ENCODE measurements at regions not wholly inside any gene's neighbourhood (a gene's known extent, or its start where the extent isn't known, plus 50 kb on each side); places are given as distances from the start of the nearest gene placed in this dataset.

DNA sequence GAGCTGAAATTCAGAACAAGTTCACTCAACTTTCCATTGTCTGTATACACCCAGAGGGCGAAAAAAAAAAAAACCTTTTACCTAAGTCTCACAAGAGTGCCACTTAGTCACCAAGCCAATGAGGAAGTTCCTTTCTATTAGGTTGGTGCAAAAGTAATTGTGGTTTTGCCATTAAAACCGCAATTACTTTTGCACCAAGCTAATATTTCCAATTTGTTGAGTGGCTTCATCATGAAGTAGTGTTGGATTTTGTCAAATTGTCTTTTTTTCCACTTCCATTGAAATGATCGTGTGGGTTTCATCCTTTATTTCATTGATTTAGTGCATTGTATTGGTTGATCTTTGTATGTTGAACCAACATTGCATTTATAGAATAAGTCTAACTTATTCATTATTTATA is 253.9 kb downstream of the ZIC4 start:
- TF ChIP-seq ZNF274 (IDR thresholded peaks at IDR 0.05; ENCODE audit: insufficient read depth, insufficient read length) (no peak), CREB1 (IDR thresholded peaks at IDR 0.05; ENCODE audit: low read depth) (no peak), POLR2A (IDR thresholded peaks at IDR 0.05; ENCODE audit: low read depth, low read length) (no peak), BHLHE40 (IDR thresholded peaks at IDR 0.05; ENCODE audit: borderline replicate concordance in 1 of 2, low read depth in 2 of 2, low read length in 1 of 2) (no peak), SIN3A (IDR thresholded peaks at IDR 0.05; ENCODE audit: low read depth, low read length) (no peak), RBBP5 (conservative IDR thresholded peaks at IDR 0.05) (no peak), YY1 (IDR thresholded peaks at IDR 0.05; ENCODE audit: low read depth, low read length) (no peak), TARDBP (IDR thresholded peaks at IDR 0.05; ENCODE audit: borderline replicate concordance) (no peak), JUND (IDR thresholded peaks at IDR 0.05; ENCODE audit: low read depth, low read length) (no peak), BACH1 (IDR thresholded peaks at IDR 0.05; ENCODE audit: borderline replicate concordance) (no peak), FOXM1 (IDR thresholded peaks at IDR 0.05; ENCODE audit: low read depth, low read length) (no peak)
- TF ChIP-seq, protein P1, sequence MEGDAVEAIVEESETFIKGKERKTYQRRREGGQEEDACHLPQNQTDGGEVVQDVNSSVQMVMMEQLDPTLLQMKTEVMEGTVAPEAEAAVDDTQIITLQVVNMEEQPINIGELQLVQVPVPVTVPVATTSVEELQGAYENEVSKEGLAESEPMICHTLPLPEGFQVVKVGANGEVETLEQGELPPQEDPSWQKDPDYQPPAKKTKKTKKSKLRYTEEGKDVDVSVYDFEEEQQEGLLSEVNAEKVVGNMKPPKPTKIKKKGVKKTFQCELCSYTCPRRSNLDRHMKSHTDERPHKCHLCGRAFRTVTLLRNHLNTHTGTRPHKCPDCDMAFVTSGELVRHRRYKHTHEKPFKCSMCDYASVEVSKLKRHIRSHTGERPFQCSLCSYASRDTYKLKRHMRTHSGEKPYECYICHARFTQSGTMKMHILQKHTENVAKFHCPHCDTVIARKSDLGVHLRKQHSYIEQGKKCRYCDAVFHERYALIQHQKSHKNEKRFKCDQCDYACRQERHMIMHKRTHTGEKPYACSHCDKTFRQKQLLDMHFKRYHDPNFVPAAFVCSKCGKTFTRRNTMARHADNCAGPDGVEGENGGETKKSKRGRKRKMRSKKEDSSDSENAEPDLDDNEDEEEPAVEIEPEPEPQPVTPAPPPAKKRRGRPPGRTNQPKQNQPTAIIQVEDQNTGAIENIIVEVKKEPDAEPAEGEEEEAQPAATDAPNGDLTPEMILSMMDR (IDR thresholded peaks at IDR 0.05 in 2 of 3, conservative IDR thresholded peaks at IDR 0.05 in 1 of 3; ENCODE audit: control insufficient read depth in 2 of 3, extremely low read depth in 1 of 3, insufficient read depth in 1 of 3, low read depth in 3 of 3, low read length in 3 of 3) = no peak
- TF ChIP-seq, protein P2, sequence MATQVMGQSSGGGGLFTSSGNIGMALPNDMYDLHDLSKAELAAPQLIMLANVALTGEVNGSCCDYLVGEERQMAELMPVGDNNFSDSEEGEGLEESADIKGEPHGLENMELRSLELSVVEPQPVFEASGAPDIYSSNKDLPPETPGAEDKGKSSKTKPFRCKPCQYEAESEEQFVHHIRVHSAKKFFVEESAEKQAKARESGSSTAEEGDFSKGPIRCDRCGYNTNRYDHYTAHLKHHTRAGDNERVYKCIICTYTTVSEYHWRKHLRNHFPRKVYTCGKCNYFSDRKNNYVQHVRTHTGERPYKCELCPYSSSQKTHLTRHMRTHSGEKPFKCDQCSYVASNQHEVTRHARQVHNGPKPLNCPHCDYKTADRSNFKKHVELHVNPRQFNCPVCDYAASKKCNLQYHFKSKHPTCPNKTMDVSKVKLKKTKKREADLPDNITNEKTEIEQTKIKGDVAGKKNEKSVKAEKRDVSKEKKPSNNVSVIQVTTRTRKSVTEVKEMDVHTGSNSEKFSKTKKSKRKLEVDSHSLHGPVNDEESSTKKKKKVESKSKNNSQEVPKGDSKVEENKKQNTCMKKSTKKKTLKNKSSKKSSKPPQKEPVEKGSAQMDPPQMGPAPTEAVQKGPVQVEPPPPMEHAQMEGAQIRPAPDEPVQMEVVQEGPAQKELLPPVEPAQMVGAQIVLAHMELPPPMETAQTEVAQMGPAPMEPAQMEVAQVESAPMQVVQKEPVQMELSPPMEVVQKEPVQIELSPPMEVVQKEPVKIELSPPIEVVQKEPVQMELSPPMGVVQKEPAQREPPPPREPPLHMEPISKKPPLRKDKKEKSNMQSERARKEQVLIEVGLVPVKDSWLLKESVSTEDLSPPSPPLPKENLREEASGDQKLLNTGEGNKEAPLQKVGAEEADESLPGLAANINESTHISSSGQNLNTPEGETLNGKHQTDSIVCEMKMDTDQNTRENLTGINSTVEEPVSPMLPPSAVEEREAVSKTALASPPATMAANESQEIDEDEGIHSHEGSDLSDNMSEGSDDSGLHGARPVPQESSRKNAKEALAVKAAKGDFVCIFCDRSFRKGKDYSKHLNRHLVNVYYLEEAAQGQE (IDR thresholded peaks at IDR 0.05; ENCODE audit: low read depth, low read length) = no peak
- TF ChIP-seq, protein P3, sequence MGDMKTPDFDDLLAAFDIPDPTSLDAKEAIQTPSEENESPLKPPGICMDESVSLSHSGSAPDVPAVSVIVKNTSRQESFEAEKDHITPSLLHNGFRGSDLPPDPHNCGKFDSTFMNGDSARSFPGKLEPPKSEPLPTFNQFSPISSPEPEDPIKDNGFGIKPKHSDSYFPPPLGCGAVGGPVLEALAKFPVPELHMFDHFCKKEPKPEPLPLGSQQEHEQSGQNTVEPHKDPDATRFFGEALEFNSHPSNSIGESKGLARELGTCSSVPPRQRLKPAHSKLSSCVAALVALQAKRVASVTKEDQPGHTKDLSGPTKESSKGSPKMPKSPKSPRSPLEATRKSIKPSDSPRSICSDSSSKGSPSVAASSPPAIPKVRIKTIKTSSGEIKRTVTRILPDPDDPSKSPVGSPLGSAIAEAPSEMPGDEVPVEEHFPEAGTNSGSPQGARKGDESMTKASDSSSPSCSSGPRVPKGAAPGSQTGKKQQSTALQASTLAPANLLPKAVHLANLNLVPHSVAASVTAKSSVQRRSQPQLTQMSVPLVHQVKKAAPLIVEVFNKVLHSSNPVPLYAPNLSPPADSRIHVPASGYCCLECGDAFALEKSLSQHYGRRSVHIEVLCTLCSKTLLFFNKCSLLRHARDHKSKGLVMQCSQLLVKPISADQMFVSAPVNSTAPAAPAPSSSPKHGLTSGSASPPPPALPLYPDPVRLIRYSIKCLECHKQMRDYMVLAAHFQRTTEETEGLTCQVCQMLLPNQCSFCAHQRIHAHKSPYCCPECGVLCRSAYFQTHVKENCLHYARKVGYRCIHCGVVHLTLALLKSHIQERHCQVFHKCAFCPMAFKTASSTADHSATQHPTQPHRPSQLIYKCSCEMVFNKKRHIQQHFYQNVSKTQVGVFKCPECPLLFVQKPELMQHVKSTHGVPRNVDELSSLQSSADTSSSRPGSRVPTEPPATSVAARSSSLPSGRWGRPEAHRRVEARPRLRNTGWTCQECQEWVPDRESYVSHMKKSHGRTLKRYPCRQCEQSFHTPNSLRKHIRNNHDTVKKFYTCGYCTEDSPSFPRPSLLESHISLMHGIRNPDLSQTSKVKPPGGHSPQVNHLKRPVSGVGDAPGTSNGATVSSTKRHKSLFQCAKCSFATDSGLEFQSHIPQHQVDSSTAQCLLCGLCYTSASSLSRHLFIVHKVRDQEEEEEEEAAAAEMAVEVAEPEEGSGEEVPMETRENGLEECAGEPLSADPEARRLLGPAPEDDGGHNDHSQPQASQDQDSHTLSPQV (IDR thresholded peaks at IDR 0.05) = no peak
